ENCODE measurements at regions not wholly inside any gene's neighbourhood (a gene's known extent, or its start where the extent isn't known, plus 50 kb on each side); places are given as distances from the start of the nearest gene placed in this dataset.

GRCh38 chr1:228868731-228869024, 133.4 kb downstream of the RHOU start:
- DNase-seq, result no peak
- no CpG with 5 or more reads among the region's 3 CpGs for WGBS (ENCODE audit: insufficient coverage, low coverage, low lambda C conversion rate, missing lambda C conversion rate)
- peaks cover 0 to 19% (median 9%) of the 10 kb centered on the region in 4 donors for H3K4me1 ChIP-seq
- H3K9me3 ChIP-seq, result no peaks in the 10 kb centered on the region
- intact Hi-C loops (cut with DNase I), result no loop called here
- no peaks in the 10 kb centered on the region for H3K27me3 ChIP-seq
- no peak overlapping the region for H3K27ac ChIP-seq
- H3K4me3 ChIP-seq, result no peak overlapping the region
- H3K36me3 ChIP-seq, result no peaks in the 10 kb centered on the region
- TF ChIP-seq CTCF (IDR thresholded peaks at IDR 0.05) (no peak), POLR2A (IDR thresholded peaks at IDR 0.05) (no peak)
- ATAC-seq, result no peak

- no peak for ATAC-seq
- no peak for DNase-seq
- Histone ChIP-seq H3K4me1 (peaks cover 0 to 12% (median 6%) of the 10 kb centered on the region in 4 donors), H3K4me3 (no peak overlapping the region), H3K27ac (no peak overlapping the region), H3K27me3 (no peaks in the 10 kb centered on the region), H3K36me3 (no peaks in the 10 kb centered on the region), H3K9me3 (no peaks in the 10 kb centered on the region)
- 81% methylated on average over 4 of the region's 7 CpGs for WGBS (ENCODE audit: insufficient coverage, low coverage, low lambda C conversion rate, missing lambda C conversion rate)
- TF ChIP-seq POLR2A (IDR thresholded peaks at IDR 0.05) (no peak), CTCF (IDR thresholded peaks at IDR 0.05) (no peak)
- intact Hi-C loops (cut with DNase I), result no loop called here
Observed at GRCh38 chr1:228869312-228869824, 134.1 kb downstream of the RHOU start.

GRCh38 chr1:228870041-228870713, 134.9 kb downstream of the RHOU start:
- ATAC-seq, result no peak
- H3K27me3 ChIP-seq, result no peaks in the 10 kb centered on the region

GRCh38 chr1:228871314-228872061, 136.2 kb downstream of the RHOU start:
- Histone ChIP-seq H3K36me3 (no peaks in the 10 kb centered on the region), H3K27ac (no peak overlapping the region), H3K4me3 (no peak overlapping the region), H3K9me3 (no peaks in the 10 kb centered on the region), H3K27me3 (no peaks in the 10 kb centered on the region), H3K4me1 (peaks cover 0 to 3% (median 1%) of the 10 kb centered on the region in 4 donors)
- ATAC-seq (peak in 3 of 4 donors; percentile 18 to 32 (median 26)), DNase-seq (no peak)
- TF ChIP-seq POLR2A (IDR thresholded peaks at IDR 0.05) (no peak), CTCF (IDR thresholded peaks at IDR 0.05) (no peak)
- 86% methylated on average over 3 of the region's 8 CpGs for WGBS (ENCODE audit: insufficient coverage, low coverage, low lambda C conversion rate, missing lambda C conversion rate)
- intact Hi-C loops (cut with DNase I), result no loop called here

More at GRCh38 chr1:228870041-228870713, 134.9 kb downstream of the RHOU start:
- Histone ChIP-seq H3K4me1 (peaks cover 0 to 10% (median 4%) of the 10 kb centered on the region in 4 donors), H3K4me3 (no peak overlapping the region), H3K27ac (no peak overlapping the region), H3K36me3 (no peaks in the 10 kb centered on the region), H3K9me3 (no peaks in the 10 kb centered on the region)
- DNase-seq, result no peak
- intact Hi-C loops (cut with DNase I), result no loop called here
- WGBS (ENCODE audit: insufficient coverage, low coverage, low lambda C conversion rate, missing lambda C conversion rate), result 58% methylated on average over 3 of the region's 9 CpGs
- TF ChIP-seq CTCF (IDR thresholded peaks at IDR 0.05) (no peak), POLR2A (IDR thresholded peaks at IDR 0.05) (no peak)

Data from right lobe of liver (tissue), 6 donors.